ENCODE measurements at regions not wholly inside any gene's neighbourhood (a gene's known extent, or its start where the extent isn't known, plus 50 kb on each side); places are given as distances from the start of the nearest gene placed in this dataset.

GRCh38 chr17:13200671-13201070 is 182.8 kb upstream of the ELAC2 start:
- TF ChIP-seq GATA2 (IDR thresholded peaks at IDR 0.05; ENCODE audit: low read depth, low read length) = no peak
- no peak for TF ChIP-seq GATA3 (IDR thresholded peaks at IDR 0.05; ENCODE audit: low read depth, low read length)
